Kidney epithelial cell (primary cell): ENCODE measurements at regions not wholly inside any gene's neighbourhood (a gene's known extent, or its start where the extent isn't known, plus 50 kb on each side); places are given as distances from the start of the nearest gene placed in this dataset.
A peak's percentile ranks its signal among the peaks of the same experiment; 100 is the strongest.

ENCODE experiments used
- DNase-seq: peaks from one replicate; pipeline ENCODE4 v3.0.0-alpha.2; 2010; ENCODE audit warnings: low read depth
- H3K27me3 ChIP-seq: 2 replicates; pipeline ENCODE4 v1.6.0; 2011; ENCODE audit warnings: low read length; ENCODE audit not compliant: control insufficient read depth, insufficient read depth
- H3K36me3 ChIP-seq: 2 replicates; pipeline ENCODE4 v1.5.1; 2011; ENCODE audit warnings: low read length; ENCODE audit not compliant: control insufficient read depth, insufficient read depth
- H3K4me3 ChIP-seq: 2 replicates; pipeline ENCODE4 v1.5.1; 2011; ENCODE audit warnings: low read depth, mild to moderate bottlenecking, control low read depth, low read length
- TF ChIP-seq, protein P1 (sequence below): IDR thresholded peaks from 2 replicates; pipeline ENCODE4 v1.5.1; 2011; ENCODE audit warnings: mild to moderate bottlenecking, moderate library complexity, low read length, control low read depth, inconsistent platforms; ENCODE audit not compliant: insufficient read depth, poor library complexity, severe bottlenecking

DNA sequence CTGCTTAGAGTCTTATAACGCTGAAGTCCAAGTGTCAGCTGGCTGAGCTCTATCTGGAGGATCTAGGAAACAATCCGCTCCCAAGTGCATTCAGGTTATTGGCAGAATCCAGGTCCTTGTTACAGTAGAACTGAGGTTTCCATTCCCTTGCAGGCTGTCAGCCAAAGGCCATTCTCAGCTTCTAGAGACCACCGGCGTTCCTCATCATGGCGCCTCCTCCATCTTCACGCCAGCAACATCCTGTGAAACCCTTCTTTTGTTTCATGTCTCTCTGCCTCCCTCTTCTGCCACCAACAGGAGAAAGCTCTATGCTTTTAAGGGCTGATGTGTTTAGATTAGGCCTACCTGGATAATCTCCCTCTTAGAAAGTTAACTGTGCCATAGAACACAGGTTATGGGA is 133.0 kb upstream of the RASSF8 start:
- H3K4me3 ChIP-seq: no peak overlapping the region

DNA sequence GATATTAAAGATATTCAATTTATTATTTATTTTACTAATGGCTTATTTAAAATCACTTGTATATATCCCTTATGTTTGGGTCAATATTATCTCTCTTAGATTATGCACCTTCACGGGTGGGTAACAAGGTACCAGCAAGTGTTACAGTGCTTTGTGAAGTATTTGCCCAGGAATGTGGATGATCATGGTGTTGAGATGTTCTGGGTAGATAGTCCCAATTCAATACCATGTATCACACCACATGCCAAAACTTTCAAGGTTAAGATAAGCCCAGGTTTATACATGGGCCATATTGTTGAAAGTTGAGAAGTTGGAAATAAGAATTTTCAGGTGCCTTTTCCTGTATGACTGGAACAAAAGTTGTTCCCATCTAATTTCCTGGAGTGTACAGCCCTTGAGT is 131.3 kb upstream of the RASSF8 start:
- no peak overlapping the region for H3K4me3 ChIP-seq
- TF ChIP-seq, protein P1, sequence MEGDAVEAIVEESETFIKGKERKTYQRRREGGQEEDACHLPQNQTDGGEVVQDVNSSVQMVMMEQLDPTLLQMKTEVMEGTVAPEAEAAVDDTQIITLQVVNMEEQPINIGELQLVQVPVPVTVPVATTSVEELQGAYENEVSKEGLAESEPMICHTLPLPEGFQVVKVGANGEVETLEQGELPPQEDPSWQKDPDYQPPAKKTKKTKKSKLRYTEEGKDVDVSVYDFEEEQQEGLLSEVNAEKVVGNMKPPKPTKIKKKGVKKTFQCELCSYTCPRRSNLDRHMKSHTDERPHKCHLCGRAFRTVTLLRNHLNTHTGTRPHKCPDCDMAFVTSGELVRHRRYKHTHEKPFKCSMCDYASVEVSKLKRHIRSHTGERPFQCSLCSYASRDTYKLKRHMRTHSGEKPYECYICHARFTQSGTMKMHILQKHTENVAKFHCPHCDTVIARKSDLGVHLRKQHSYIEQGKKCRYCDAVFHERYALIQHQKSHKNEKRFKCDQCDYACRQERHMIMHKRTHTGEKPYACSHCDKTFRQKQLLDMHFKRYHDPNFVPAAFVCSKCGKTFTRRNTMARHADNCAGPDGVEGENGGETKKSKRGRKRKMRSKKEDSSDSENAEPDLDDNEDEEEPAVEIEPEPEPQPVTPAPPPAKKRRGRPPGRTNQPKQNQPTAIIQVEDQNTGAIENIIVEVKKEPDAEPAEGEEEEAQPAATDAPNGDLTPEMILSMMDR: no peak
- H3K27me3 ChIP-seq: no peaks in the 10 kb centered on the region
- DNase-seq: no peak
- no peaks in the 10 kb centered on the region for H3K36me3 ChIP-seq

More for the DNA sequence above, 133.0 kb upstream of the RASSF8 start:
- no peaks in the 10 kb centered on the region for H3K36me3 ChIP-seq
- no peak for DNase-seq
- TF ChIP-seq, protein P1: no peak
- H3K27me3 ChIP-seq: no peaks in the 10 kb centered on the region

DNA sequence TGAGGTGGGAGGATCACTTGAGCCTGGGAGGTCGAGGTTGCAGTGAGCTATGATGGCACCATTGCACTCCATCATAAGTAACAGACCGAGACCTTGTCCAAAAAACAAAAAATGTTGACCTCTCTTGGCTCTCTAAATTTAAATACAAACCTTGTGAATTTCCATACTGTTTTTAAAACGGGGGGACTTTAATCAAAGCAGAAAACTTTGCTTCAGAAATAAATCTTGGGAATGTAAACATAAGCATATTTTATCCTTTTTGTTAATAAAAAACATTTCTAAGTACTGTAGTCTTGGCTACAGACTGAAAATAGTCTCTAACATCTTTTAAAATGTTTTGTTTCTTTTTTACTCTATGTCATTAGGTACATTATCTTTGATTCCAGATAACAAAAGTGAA is 130.7 kb upstream of the RASSF8 start:
- H3K27me3 ChIP-seq: no peaks in the 10 kb centered on the region
- H3K4me3 ChIP-seq: no peak overlapping the region
- TF ChIP-seq, protein P1: no peak
- DNase-seq: no peak
- H3K36me3 ChIP-seq: no peaks in the 10 kb centered on the region

DNA sequence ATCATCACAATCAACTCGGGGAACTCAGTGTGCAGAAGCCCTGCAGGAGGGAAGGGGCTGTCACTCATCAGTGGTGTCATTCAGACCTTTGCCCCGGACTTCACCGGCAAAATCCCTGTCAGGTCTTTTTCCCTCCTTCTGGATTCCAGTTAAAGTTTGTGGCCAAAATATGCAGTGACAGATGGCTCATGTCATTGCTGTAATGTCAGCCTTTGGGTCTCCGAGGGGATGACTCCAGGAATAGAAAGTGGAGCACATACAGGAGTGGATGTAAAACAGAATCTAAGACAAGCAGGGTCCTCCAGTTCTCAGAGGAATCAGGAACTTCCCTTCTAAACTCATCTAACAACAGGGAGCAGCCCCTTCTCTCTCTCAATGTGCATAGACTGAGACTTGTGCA is 130.3 kb upstream of the RASSF8 start:
- TF ChIP-seq, protein P1: no peak
- H3K36me3 ChIP-seq: no peaks in the 10 kb centered on the region
- no peak overlapping the region for H3K4me3 ChIP-seq
- no peaks in the 10 kb centered on the region for H3K27me3 ChIP-seq
- no peak for DNase-seq

DNA sequence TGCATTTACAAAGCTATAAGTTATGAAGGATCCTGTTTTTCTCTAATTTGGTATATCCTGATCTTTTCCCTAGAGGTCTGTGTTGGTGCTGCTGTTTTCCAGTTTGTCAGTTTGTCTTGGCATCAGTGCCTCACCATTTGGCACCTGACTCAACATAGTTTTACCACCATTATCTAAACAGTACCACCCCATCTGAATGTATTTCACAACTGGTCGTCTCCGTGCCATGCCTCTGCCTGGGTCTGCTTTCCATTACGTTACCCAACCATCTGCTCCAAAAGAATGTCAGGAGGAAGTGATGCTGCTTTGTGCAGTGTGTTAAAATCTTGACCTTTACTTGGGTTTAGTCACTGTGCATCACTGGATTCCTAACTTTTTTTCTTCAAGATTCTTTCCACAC is 129.3 kb upstream of the RASSF8 start:
- no peak overlapping the region for H3K4me3 ChIP-seq
- no peaks in the 10 kb centered on the region for H3K36me3 ChIP-seq
- DNase-seq: peak; percentile 1
- no peaks in the 10 kb centered on the region for H3K27me3 ChIP-seq
- TF ChIP-seq, protein P1: no peak

DNA sequence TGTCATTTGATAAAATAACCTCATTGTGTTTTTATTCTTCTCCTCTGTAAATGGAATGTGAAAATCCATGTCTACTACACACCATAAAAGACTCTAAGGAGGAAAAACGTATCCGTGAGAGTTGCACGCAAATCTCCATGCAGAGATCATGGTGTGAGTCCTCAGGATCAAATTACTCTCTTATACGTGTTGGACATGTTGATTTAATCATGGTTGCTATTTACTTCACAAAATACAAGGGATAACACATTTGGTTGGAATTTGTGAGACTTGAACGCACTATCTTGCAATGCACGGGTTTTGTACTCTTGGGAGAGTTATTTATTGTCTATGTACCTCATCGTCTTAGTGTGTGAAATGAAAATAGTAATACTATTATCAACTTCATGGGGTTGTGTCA is 128.0 kb upstream of the RASSF8 start:
- no peaks in the 10 kb centered on the region for H3K36me3 ChIP-seq
- TF ChIP-seq, protein P1: no peak
- DNase-seq: no peak
- no peaks in the 10 kb centered on the region for H3K27me3 ChIP-seq
- no peak overlapping the region for H3K4me3 ChIP-seq
